ENCODE measurements at regions not wholly inside any gene's neighbourhood (a gene's known extent, or its start where the extent isn't known, plus 50 kb on each side); places are given as distances from the start of the nearest gene placed in this dataset.

DNA sequence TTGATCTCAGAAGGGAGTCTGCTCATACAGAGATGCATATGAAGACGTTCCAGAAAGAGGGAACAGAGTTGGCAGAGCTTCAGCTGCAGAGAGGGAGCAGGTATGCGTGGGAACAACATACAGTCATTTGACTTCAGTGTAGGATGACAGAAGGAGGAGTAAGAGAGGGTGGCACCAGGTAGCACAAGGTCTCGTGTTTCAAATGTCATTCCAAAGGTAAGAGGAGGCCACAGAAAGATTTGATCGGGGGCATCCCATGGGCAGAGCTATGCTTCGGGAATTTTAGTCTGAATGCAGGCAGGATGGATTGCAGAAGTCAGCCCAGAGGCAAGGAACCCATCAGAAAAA lies 367.1 kb downstream of the CDK5RAP2 start:
- no peak for DNase-seq (ENCODE audit: low spot score)

DNA sequence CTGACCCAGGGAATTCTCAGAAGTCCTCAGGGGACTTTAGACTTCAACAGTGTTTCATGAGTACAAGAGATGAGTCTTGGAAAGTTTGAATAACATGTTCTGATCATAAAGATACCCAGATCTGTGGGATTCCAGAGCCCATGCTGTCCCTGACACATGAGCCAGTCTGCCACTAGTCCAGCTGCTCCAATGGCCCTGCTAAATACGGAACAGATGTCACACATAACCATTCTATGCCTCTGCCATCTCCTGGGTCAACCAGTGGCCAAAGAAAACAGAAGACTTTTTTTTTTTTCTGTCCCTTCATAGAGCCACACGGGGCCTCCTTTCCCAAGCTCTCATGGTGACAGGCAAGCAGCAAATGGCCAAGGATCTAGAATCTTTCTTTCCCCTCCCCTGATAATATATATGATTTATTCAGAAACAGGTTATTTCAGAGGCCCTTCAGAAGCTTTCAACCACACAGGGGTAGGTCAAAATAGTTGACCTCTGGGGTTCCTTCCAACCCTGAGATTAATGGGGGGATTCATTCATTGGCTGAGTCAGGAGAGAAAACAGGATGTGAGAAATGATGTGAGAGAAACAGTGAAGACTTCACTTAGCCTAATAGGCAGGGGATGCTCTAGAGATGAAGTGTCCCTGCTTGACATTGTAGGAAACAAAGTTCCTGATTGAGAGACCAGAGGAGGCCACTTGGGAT lies 367.7 kb downstream of the CDK5RAP2 start:
- DNase-seq (ENCODE audit: low spot score): no peak

DNA sequence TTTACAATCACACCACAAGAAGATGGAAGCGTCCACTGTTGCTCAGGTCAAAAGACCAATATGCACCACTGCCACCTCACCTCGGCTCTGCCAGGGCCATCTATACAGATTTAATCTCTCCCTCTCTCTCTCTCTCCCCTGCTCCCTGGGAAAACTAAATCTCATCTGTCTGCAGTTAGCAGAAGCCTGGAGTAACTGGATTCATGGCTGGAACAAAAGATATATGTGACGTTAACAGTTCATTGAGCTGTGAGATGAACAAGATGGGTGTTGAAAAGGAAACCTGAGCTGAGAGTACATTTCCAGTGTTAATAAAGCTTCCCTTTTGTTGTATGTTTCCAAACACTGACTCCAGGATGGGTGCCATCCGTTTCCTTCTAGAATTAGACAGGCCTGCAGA lies 369.7 kb downstream of the CDK5RAP2 start:
- no peak for DNase-seq (ENCODE audit: low spot score)

DNA sequence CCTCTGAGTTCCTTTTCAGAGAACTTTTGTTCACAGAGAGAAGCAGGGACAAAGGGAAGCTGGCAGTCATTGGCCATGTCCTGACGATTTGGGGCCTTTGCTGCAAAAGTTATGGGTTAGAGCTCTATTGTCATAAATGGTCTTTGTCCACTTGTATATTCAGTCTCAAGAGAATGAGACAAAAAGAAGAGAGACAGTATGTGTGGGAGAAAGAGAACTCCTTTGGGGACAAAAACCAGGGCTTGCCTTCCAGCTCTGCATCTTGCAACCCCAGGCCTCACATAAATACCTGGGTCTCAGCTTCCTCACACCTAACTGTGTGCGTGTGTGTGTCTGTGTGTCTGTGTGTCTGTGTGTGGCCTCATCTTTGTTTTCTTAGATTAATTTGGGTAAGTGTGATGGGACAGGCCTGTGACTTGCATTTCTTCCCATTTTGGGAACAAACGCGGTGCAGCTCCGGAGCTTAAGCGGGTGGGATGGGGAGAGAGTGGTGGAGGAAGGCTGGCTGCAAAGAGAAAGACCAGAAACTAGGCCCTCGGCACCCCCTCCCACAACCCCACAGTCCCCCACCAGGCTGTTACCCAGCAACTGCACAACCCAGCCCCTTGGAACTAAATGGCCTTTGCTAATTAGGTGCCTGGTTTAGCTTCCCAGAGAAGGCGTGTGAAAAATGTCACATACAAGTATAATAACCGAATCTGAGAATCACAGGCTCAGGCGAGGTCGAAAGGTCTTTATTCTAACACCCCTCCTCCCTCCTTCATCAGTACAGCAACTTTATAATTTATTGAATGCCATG lies 376.9 kb downstream of the CDK5RAP2 start:
- DNase-seq (ENCODE audit: low spot score): no peak

DNA sequence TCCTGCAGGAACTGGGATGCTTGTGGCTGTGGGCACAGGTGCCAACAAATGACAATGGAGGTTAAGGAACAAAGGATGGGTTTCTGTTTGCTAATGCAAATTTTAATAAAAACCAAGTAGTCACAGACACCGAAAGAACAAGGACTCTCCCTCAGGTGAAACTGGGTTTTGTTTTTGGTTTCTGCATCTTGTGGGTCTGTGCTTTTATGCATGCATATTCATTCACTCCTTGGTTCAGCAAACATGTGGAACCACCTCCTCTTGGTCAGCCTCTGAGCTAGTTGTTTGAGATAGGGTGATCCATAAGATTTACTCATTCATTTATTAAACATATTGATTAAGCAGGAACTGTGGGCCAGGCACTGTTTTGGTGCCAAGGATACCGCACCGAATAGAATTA lies 381.9 kb downstream of the CDK5RAP2 start:
- no peak for DNase-seq (ENCODE audit: low spot score)

DNA sequence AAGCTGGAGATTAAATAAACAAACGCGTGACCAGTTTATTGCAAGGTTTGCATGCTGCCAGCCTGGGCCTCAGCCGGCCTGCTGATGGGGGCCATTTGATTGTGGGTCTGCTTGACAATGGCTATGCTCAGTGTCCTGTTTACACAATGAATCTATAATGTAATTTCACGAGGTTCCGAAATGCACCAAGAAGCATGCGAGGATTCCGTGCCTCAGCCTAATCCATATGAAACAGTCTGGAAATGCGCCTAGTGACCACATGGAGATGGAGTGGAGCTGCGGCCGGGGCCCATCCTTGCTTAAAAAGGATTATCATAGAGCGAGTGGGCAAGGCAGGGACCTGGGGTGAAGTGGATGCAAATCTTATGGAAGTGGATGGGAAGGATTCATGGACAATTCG lies 382.4 kb downstream of the CDK5RAP2 start:
- DNase-seq (ENCODE audit: low spot score): no peak

DNA sequence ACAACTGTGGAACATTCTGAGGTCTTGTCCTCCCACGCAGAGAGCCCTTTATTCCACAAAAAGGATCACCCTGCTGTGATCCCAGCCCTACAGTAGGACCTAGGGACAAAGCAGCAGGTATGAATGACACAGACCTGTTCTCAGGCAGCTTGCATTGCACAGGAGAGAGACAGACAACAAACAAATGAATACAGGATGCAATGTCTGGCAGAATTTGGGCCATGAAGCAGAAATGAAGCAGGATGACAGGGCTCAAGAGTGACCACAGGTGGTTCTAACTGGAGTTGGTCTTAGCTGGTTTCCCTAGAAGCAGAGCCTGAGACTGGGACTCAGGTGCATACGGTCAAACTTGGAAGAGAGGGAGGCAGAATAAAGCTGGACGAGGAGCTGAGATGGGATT lies 388.8 kb downstream of the CDK5RAP2 start:
- no peak for DNase-seq (ENCODE audit: low spot score)

DNA sequence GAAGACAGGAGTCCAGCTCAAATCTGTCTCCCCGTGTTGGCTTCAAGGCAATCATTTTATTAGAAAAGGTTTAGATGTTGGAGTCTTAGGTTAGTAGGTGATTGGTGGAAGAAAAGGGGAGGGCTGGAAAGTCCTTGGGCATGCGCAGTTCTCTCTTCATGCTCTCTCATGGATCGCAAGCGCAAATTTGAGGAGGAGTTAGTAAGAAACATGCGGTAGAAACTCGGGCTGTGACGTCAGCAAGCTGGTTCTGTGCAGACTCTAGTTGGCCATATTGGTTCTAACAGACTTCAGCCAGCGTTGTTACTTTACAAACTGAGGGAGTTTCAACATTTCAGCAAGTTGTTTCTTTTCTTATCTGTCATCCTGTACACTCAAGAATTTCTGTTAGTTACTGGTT lies 392.2 kb downstream of the CDK5RAP2 start:
- no peak for DNase-seq (ENCODE audit: low spot score)

DNA sequence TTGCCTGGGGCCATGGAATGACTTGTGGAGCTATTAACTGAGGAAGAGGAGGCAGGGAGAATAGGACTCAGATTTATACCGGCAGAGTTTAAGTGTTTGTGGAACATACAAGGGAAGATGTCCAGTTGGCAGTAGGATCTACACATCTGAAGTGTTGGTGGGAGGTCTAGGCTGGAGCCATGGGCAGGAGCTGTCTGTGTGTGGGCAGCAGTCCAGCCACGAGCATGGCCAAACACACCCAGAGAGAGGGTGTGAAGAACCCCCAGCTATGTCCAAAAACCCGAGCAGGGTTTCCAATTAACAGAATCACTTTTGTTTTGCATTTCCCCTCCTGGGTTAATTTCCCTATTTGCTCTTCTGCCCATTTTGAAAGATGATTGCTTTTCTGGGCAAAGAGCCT lies 393.7 kb downstream of the CDK5RAP2 start:
- DNase-seq (ENCODE audit: low spot score): no peak

DNA sequence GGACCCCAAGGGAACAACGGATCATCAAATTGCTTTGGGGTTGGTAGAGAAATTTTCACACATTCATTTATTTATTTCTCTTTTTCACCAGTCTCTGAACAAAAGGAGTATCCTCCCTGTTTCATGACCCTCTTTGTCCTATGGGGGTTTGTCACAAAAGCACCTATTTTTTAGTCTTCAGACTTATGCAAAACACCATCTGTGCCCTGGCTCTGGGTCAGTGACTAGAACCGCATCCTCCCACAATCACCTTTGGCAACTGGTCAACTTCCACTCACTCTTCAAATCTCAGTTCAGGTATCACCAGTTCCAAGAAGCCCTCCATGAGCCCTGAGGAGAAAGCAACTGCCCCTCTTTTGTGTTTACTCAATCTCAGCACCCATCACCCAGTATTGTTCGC lies 395.7 kb downstream of the CDK5RAP2 start:
- no peak for DNase-seq (ENCODE audit: low spot score)

DNA sequence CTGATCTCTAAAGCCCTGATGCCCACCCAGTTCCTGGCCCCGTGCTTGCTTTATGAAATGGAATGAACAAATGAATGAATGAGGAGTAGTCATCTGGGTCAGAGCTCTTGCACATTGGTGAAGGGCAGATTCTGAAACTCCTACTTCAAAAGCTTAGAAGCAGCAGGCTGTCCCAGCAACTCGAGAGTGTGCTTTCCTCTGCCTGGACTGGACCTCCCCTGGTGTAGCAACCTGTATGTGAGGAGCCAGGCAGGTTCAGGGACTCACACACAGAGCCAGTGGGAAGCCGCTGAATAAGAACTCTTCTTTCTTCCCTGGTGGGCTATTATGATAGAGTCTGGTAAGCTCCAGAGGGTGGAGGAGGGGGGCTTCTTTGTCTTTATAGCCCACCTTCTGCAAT lies 396.4 kb downstream of the CDK5RAP2 start:
- no peak for DNase-seq (ENCODE audit: low spot score)

DNA sequence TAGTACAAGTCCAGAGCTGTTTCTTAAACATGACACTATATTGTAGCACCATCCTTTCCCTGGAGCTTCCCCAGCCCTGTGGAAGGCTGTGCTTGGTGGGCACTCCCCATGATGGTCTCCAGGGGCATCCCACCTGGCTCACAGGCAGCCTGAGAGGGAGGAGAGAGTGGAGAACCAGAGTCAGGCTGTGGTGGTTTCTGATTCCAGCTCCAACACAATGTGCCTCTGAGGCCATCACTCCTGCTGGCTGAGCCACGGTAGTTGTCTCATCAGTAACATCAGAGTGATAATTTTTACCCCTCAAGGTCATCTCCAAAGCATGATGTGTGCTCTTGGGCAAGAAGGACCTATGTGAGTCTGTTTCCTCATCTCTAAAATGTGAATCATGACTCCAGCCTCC lies 398.0 kb downstream of the CDK5RAP2 start:
- no peak for DNase-seq (ENCODE audit: low spot score)

DNA sequence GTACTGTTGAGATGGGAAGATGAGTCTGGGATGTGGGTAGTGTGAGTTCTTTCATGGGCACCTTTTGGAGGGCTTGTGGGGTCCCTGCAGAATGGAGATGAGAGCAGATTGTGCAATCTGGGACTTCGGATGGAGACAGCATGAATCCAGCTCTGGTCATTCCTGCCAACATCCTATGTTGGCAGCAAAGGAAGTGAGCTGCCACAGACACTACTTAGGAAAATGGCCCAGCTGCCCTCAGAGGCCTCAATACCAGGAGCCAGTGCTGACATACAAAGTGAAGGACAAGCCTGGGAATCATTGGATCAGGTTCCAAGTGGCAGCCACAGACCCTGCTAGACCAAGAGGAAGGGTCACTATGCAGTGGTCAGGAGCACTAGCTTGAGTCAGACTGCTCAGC lies 402.8 kb downstream of the CDK5RAP2 start:
- no peak for DNase-seq (ENCODE audit: low spot score)

DNA sequence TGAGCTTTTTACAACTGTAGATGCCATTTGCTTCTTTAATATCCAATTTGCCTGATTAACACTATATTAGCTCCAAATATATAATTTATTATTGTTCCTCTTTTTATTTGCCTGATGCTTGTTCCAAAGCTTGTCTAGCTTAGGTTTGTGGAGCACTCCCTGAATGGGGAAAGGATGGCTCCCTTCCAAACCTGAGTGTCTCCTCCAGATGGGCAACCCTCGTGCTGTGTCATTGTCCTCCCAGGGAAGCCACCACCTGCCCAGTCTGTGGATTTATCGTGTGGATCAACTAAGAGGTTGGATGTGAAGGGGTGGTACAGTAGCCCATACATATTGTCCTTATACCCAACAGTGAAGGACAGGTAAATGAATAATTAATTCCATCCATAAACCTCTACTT lies 404.9 kb downstream of the CDK5RAP2 start:
- no peak for DNase-seq (ENCODE audit: low spot score)

DNA sequence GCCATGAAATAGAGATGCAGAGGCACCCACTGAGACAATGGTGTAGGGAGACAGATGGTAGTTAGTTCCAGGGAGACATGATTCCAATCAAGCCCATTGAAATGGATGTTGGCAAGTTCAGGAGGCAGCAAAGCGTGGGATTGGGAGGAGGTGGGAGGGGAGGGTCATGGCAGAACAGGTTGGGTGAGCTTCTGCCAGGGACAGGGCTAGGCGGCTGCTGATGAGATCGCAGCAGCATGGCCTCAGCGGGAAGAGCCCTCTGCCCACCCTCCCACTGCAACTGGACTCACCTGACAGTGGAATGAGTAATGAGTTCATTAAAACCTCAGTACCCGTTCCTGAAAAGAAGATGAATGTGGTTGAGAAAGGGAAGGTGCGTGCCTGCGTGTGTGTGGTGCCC lies 418.2 kb downstream of the CDK5RAP2 start:
- no peak for DNase-seq (ENCODE audit: low spot score)

DNA sequence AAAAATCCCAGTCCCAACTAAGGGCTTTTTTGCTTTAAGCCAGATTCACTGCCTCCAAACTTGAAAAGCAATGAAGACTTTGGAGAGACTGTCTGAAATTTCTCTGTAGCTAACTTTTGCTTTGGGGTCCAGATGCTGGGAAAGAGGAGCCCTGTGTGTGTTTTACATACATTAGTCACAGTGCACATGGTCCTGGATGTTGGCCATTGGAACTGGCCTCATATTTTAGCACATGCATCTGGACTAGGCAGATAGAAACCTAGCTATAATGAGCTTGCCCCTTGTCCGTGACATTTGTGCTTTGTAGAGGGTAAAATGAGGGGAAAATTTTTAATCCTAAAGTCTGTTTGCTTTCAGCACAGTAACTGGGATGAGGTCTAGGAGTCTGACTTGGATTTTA lies 421.7 kb downstream of the CDK5RAP2 start:
- DNase-seq (ENCODE audit: low spot score): no peak

DNA sequence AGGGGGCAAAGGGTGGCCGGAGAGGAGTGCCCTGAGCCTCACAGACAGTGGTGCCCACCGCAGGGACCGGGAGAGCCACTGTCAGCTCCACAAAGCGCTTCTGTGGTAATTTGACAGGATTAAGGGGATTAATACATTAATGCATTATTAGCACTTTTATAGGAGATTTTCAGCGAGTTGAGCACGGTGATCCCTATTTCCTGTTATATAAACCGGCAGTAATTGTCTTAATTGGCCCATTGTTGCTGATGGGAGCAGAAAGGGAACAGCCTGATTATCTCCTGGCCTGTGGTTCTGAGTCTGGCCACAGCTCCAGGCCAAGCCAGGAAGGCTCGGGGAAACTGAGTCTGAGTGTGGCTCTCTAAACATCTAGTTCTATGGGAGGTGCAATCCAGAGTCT lies 423.6 kb downstream of the CDK5RAP2 start:
- no peak for DNase-seq (ENCODE audit: low spot score)

DNA sequence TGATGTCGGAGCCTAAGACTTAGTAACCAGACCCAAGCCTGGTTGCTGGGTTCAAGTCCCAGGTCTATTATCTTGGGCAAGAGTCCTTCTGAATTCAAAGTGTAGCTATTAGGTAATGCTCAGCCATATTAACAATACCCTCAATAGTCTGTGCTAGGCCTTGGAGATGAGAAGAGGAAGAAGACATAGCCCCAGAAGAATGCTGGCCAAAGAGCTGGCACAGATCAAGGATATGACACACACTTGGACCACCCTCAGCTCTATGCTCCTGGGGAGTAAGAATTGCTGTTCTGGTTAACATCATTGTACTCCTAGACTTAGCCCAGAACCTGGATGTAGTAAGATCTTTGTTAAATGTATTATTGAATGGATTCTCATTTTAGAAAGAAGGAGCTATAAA lies 426.7 kb downstream of the CDK5RAP2 start:
- no peak for DNase-seq (ENCODE audit: low spot score)

DNA sequence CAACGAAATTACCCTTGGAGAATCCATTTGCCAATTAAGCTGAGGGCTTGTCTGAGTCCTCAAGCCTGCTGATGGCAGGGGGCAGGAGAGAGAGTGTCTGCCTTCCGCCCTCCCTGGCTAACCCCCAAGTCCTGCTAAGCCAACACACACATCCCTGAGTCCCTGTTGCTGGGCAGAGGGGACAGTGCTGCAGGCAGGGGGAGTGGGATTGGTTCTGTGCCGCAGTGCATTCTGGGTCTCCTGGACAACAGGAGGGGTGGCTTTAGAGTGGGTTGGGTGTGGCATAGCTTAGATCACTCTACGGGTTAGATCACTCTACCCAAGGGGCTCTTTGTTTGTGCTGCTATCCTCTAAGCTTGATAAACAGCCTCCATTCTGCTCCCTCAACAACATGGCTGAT lies 427.7 kb downstream of the CDK5RAP2 start:
- peak; percentile 49 for DNase-seq (ENCODE audit: low spot score)

DNA sequence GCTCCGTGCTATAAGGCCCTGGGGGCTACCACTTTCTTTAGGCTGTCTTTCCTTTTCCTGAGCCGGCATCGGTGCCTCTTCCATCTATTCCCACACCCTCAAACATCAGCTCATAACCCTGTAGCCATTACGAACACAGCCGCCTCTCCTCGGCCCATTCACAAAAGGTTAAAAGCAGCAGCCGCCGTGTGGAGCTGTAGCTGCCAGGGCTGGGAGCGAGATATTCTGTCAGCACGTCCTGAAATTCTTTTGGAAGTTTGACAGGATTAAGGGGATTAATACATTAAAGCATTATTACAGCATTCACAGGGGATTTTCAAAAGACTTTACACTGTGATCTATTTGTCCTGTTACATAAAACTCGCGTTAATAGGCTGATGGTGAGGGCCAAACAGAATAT lies 428.2 kb downstream of the CDK5RAP2 start:
- no peak for DNase-seq (ENCODE audit: low spot score)

DNA sequence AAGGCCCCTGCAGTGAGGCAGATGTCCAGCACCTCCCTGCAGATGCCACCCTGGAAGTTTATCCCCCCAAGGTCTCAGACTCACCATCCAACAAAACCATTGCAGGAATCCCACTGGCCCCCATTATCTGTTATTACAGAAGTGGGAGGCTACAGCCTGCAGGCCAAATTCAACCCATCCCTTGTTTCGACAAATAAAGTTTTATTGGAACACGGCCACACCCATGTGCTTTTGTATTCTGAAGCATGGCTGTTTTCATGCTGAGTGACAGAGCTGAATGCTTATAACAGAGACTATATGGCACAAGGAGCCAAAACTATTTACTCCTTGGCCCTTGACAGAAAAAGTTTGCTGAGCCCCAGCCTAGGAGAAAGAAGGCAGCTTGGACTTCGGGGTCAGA lies 428.8 kb downstream of the CDK5RAP2 start:
- DNase-seq (ENCODE audit: low spot score): no peak

DNA sequence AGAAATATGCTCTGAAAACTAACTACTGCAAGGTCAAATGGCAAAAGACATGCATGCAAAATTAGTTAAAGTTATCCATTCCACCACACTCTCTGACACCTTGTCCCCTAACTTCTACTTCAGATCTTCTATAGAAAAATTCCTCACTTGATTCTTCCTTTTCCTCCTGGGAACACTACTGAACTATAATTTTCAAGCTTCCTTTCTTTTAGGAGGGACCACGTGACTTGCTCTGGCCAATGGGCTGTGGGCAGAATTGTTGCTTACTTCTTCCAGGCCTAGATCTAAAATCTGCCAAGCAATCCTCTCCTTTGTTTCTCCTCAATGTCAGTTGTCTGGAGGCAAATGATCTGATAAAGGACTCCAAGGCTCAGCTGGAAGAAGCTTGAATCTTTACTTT lies 441.0 kb downstream of the CDK5RAP2 start:
- DNase-seq (ENCODE audit: low spot score): no peak

DNA sequence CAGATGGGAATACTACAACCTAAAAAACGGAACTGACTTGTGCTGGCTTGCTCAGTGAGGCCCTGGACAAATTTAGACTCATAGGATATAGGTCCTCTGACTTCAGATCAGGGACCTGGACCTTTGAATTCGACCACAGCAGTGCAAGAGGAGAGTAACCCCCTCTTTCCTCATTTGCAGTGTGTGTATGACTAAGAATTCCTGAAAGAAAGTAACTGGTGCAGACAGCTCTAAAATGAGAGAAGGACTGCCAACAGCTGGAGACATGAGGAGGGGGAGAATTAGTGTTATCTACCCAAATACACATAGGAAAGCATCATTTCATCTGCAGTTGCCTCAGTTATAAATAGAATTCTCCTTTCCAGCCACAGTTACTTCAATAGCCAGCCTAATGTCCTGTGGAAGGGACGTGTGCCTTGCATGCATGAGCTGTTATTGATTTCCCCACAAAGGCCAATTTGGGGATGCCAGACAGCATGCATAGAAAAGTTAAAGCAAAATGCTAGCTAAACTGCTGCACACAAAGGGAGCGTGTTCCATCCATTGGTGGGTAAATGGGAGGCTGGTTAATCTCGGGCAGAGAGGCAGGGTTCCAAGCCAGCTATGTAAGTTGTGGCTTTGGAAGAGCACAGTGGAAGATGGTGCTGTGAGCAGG lies 442.7 kb downstream of the CDK5RAP2 start:
- DNase-seq (ENCODE audit: low spot score): peak; percentile 26
